ENCODE measurements at regions not wholly inside any gene's neighbourhood (a gene's known extent, or its start where the extent isn't known, plus 50 kb on each side); places are given as distances from the start of the nearest gene placed in this dataset.

DNA sequence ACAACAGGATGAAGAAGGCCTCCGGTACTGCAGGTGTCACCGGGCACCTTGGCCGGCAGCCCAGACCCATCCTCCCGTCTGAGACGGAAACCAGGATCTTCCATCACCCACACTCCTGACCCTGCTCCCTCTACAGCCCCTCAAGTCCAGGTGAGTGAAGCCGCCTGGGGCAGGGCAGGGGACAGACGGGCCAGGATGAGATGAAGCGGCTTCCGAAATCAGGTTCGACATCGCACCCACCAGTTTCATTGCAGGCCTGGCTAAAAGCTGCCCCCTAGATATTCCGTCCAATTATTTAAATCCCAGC, 639.1 kb downstream of the TBC1D22A start:
- TF ChIP-seq, protein P1, sequence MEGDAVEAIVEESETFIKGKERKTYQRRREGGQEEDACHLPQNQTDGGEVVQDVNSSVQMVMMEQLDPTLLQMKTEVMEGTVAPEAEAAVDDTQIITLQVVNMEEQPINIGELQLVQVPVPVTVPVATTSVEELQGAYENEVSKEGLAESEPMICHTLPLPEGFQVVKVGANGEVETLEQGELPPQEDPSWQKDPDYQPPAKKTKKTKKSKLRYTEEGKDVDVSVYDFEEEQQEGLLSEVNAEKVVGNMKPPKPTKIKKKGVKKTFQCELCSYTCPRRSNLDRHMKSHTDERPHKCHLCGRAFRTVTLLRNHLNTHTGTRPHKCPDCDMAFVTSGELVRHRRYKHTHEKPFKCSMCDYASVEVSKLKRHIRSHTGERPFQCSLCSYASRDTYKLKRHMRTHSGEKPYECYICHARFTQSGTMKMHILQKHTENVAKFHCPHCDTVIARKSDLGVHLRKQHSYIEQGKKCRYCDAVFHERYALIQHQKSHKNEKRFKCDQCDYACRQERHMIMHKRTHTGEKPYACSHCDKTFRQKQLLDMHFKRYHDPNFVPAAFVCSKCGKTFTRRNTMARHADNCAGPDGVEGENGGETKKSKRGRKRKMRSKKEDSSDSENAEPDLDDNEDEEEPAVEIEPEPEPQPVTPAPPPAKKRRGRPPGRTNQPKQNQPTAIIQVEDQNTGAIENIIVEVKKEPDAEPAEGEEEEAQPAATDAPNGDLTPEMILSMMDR (IDR thresholded peaks at IDR 0.05) = no peak
- TF ChIP-seq POLR2A (IDR thresholded peaks at IDR 0.05) = no peak

All from heart left ventricle (tissue), 13 donors.